Ishikawa (cell line): ENCODE measurements at regions not wholly inside any gene's neighbourhood (a gene's known extent, or its start where the extent isn't known, plus 50 kb on each side); places are given as distances from the start of the nearest gene placed in this dataset.

Experiments
- CEBPB ChIP-seq: IDR thresholded peaks from 2 replicates; pipeline ENCODE4 v1.6.1; 2012
- CREB1 ChIP-seq: IDR thresholded peaks from 2 replicates; pipeline ENCODE4 v1.6.1; 2012; ENCODE audit warnings: low read depth
- EGR1 ChIP-seq: IDR thresholded peaks from 2 replicates; pipeline ENCODE4 v1.6.1; 2012
- EP300 ChIP-seq: IDR thresholded peaks from 2 replicates; pipeline ENCODE4 v1.6.1; 2012; ENCODE audit warnings: borderline replicate concordance
- FOXM1 ChIP-seq: IDR thresholded peaks from 2 replicates; pipeline ENCODE4 v1.6.1; 2012; ENCODE audit warnings: low read depth, borderline replicate concordance
- NFIC ChIP-seq: IDR thresholded peaks from 2 replicates; pipeline ENCODE4 v1.6.1; 2012
- RAD21 ChIP-seq: IDR thresholded peaks from 2 replicates; pipeline ENCODE4 v1.6.1; 2012; ENCODE audit warnings: low read depth
- TAF1 ChIP-seq: IDR thresholded peaks from 2 replicates; pipeline ENCODE4 v1.6.1; 2012; ENCODE audit warnings: low read depth, mild to moderate bottlenecking
- TCF12 ChIP-seq: IDR thresholded peaks from 2 replicates; pipeline ENCODE4 v1.6.1; 2012; ENCODE audit warnings: low read depth
- TEAD4 ChIP-seq: IDR thresholded peaks from 2 replicates; pipeline ENCODE4 v1.6.1; 2012
- YY1 ChIP-seq: IDR thresholded peaks from 2 replicates; pipeline ENCODE4 v1.6.1; 2012; ENCODE audit warnings: low read depth
- ZBTB7A ChIP-seq: IDR thresholded peaks from 2 replicates; pipeline ENCODE4 v1.6.1; 2012; ENCODE audit warnings: low read depth
- TF ChIP-seq, protein P1 (sequence below): IDR thresholded peaks from 2 replicates; pipeline ENCODE4 v1.6.1; 2012
- TF ChIP-seq, protein P2 (sequence below): IDR thresholded peaks from 2 replicates; pipeline ENCODE4 v1.6.1; 2012
- TF ChIP-seq, protein P3 (sequence below): IDR thresholded peaks from 2 replicates; pipeline ENCODE4 v1.6.1; 2012; ENCODE audit warnings: low read depth, mild to moderate bottlenecking

DNA sequence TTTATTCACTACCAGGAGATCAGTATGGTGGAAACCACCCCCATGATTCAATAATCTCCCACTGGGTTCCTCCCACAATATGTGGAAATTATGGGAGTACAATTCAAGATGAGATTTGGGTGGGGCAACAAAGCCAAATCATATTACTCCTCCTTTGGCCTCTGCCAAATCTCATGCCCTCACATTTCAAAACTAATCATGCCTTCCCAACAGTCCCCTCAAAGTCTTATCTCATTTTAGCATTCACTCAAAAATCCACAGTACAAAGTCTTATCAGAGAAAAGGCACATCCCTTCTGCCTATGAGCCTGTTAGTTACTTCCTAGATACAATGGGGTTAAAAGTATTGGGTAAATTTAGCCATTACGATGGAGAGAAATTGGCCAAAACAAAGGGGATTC is 989.5 kb upstream of the CNTNAP5 start:
- TF ChIP-seq EGR1 (no peak), ZBTB7A (no peak), TAF1 (no peak), TCF12 (no peak), NFIC (no peak), YY1 (no peak), RAD21 (no peak), EP300 (no peak), CEBPB (no peak), TEAD4 (no peak), CREB1 (no peak), FOXM1 (no peak)
- TF ChIP-seq, protein P1, sequence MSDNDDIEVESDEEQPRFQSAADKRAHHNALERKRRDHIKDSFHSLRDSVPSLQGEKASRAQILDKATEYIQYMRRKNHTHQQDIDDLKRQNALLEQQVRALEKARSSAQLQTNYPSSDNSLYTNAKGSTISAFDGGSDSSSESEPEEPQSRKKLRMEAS: no peak
- TF ChIP-seq, protein P2, sequence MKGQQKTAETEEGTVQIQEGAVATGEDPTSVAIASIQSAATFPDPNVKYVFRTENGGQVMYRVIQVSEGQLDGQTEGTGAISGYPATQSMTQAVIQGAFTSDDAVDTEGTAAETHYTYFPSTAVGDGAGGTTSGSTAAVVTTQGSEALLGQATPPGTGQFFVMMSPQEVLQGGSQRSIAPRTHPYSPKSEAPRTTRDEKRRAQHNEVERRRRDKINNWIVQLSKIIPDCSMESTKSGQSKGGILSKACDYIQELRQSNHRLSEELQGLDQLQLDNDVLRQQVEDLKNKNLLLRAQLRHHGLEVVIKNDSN: no peak
- TF ChIP-seq, protein P3, sequence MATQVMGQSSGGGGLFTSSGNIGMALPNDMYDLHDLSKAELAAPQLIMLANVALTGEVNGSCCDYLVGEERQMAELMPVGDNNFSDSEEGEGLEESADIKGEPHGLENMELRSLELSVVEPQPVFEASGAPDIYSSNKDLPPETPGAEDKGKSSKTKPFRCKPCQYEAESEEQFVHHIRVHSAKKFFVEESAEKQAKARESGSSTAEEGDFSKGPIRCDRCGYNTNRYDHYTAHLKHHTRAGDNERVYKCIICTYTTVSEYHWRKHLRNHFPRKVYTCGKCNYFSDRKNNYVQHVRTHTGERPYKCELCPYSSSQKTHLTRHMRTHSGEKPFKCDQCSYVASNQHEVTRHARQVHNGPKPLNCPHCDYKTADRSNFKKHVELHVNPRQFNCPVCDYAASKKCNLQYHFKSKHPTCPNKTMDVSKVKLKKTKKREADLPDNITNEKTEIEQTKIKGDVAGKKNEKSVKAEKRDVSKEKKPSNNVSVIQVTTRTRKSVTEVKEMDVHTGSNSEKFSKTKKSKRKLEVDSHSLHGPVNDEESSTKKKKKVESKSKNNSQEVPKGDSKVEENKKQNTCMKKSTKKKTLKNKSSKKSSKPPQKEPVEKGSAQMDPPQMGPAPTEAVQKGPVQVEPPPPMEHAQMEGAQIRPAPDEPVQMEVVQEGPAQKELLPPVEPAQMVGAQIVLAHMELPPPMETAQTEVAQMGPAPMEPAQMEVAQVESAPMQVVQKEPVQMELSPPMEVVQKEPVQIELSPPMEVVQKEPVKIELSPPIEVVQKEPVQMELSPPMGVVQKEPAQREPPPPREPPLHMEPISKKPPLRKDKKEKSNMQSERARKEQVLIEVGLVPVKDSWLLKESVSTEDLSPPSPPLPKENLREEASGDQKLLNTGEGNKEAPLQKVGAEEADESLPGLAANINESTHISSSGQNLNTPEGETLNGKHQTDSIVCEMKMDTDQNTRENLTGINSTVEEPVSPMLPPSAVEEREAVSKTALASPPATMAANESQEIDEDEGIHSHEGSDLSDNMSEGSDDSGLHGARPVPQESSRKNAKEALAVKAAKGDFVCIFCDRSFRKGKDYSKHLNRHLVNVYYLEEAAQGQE: no peak

DNA sequence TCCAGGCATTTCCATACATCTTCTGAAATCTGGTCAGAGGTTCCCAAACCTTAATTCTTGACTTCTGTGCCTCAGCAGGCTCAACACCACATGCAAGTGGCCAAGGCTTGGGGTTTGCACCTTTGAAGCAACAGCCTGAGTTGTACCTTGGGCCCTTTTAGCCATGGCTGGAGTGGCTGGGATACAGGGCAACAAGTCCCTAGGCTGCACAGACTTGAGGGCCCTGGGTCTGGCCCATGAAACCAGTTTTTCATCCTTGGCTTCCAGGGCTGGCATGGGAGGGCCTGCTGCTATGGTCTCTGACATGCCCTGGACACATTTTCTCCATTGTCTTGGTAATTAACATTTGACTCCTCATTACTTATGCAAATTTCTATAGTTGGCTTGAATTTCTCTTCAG is 988.8 kb upstream of the CNTNAP5 start:
- TF ChIP-seq YY1 (no peak), EGR1 (no peak), NFIC (no peak), RAD21 (no peak), TCF12 (no peak), CREB1 (no peak)
- TF ChIP-seq, protein P1: no peak
- TF ChIP-seq, protein P2: no peak
- TF ChIP-seq, protein P3: no peak

DNA sequence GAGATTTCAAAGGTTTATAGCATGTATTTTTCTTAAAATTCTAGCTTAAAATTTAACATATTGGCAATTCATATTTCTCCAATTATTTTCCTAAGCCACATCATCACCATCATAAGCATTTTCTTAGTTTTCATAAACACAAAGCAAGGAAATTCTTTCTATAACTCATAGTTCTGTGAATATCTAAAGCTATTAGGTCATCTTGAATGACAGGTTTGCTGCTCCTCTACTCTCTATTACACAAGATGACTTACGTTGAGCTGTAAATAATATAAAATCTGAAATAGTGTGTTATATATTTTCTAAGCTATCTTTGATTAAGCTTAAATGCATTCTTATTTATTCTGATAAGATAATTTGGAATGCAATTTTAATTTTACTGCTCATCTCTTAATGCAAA is 984.6 kb upstream of the CNTNAP5 start:
- no peak for TF ChIP-seq EGR1
- TF ChIP-seq, protein P3: no peak
- no peak for TF ChIP-seq RAD21
- no peak for TF ChIP-seq TCF12
- TF ChIP-seq TEAD4: no peak
- TF ChIP-seq ZBTB7A: no peak
- no peak for TF ChIP-seq CREB1
- TF ChIP-seq, protein P2: no peak
- TF ChIP-seq TAF1: no peak
- TF ChIP-seq CEBPB: no peak
- TF ChIP-seq NFIC: no peak
- TF ChIP-seq YY1: no peak
- no peak for TF ChIP-seq FOXM1
- TF ChIP-seq, protein P1: no peak
- no peak for TF ChIP-seq EP300

DNA sequence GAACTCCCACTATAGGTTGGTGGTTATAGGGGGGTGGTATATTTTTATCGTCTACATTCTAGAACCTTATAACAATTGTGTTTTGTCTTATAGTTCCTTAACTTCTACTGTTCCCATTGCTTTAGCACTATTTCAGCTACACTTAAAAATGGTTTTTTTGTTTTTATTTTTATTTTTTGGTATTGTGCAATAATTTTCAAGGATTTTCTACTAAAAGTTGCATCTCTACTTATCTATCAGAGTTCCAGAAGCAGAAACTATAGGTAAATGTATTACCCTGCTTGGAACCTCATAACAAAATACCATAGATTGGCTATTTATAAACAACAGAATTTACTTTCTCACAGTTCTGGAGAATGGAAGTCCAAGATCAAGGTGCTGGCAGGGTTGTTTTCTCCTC is 981.6 kb upstream of the CNTNAP5 start:
- TF ChIP-seq EGR1: no peak
- TF ChIP-seq TAF1: no peak
- TF ChIP-seq EP300: no peak
- TF ChIP-seq, protein P3: no peak
- no peak for TF ChIP-seq FOXM1
- TF ChIP-seq RAD21: no peak
- TF ChIP-seq TCF12: no peak
- TF ChIP-seq ZBTB7A: no peak
- no peak for TF ChIP-seq NFIC
- no peak for TF ChIP-seq CEBPB
- TF ChIP-seq, protein P2: no peak
- no peak for TF ChIP-seq YY1
- TF ChIP-seq, protein P1: no peak
- no peak for TF ChIP-seq TEAD4
- TF ChIP-seq CREB1: no peak
